Activated CD4-positive, alpha-beta T cell treated with anti-CD3 and anti-CD28 coated beads, Interleukin-2, amount 50 U/mL, for 1 hour (primary cell): ENCODE measurements at regions not wholly inside any gene's neighbourhood (a gene's known extent, or its start where the extent isn't known, plus 50 kb on each side); places are given as distances from the start of the nearest gene placed in this dataset.
"Not testable (repeated sequence)": the region's sequence is repeated elsewhere in the genome, so short reads cannot be mapped to it uniquely, and the experiment has no call there.

Experiments
- DNase-seq: peaks from one replicate; pipeline ENCODE4 v3.0.0-alpha.2; 2020

- DNase-seq, result no peak
These were observed 169.0 kb downstream of the MYCN start for GRCh38 chr2:16109368-16109820.

- DNase-seq, result no peak
These were observed 166.9 kb downstream of the MYCN start for GRCh38 chr2:16107246-16107645.

- DNase-seq, result no peak
These were observed 166.3 kb downstream of the MYCN start for GRCh38 chr2:16106619-16107018.

GRCh38 chr2:16105669-16106281 is 165.4 kb downstream of the MYCN start:
- no peak for DNase-seq

GRCh38 chr2:16104949-16105668 is 164.8 kb downstream of the MYCN start:
- no peak for DNase-seq

- no peak for DNase-seq
These were observed 164.1 kb downstream of the MYCN start for GRCh38 chr2:16104315-16104948.

- no peak for DNase-seq
These were observed 163.4 kb downstream of the MYCN start for GRCh38 chr2:16103614-16104314.

GRCh38 chr2:16102976-16103380 is 162.6 kb downstream of the MYCN start:
- no peak for DNase-seq

GRCh38 chr2:16102358-16102975 is 162.1 kb downstream of the MYCN start:
- DNase-seq, result no peak

GRCh38 chr2:16101196-16101595 is 160.8 kb downstream of the MYCN start:
- no peak for DNase-seq

GRCh38 chr2:16100006-16100405 is 159.7 kb downstream of the MYCN start:
- no peak for DNase-seq

GRCh38 chr2:16099326-16099725 is 159.0 kb downstream of the MYCN start:
- no peak for DNase-seq

- DNase-seq, result no peak
These were observed 156.6 kb downstream of the MYCN start for GRCh38 chr2:16096962-16097361.

- not testable (repeated sequence) for DNase-seq
These were observed 155.1 kb downstream of the MYCN start for GRCh38 chr2:16095483-16095882.

- DNase-seq, result no peak
These were observed 154.5 kb downstream of the MYCN start for GRCh38 chr2:16094811-16095210.

GRCh38 chr2:16093639-16094529 is 153.5 kb downstream of the MYCN start:
- DNase-seq, result no peak

- DNase-seq, result no peak
These were observed 152.7 kb downstream of the MYCN start for GRCh38 chr2:16092861-16093638.

- no peak for DNase-seq
These were observed 151.4 kb downstream of the MYCN start for GRCh38 chr2:16091576-16092282.

GRCh38 chr2:16090650-16091575 is 150.6 kb downstream of the MYCN start:
- no peak for DNase-seq
